NCI-H2029 treated with DMSO at 0.1 percent for 48 hours (cell line): ENCODE measurements at regions not wholly inside any gene's neighbourhood (a gene's known extent, or its start where the extent isn't known, plus 50 kb on each side); places are given as distances from the start of the nearest gene placed in this dataset.

ENCODE experiments used
- DNase-seq: peaks from one replicate; lab custom pipeline; 2025; lab: John Stamatoyannopoulos, UW

- no peak for DNase-seq
Observed at GRCh38 chr15:85941186-85941855, 138.3 kb upstream of the AGBL1 start.

GRCh38 chr15:85942632-85943031, 137.0 kb upstream of the AGBL1 start:
- DNase-seq, result no peak

- no peak for DNase-seq
Observed at GRCh38 chr15:85943151-85943550, 136.5 kb upstream of the AGBL1 start.

GRCh38 chr15:85943791-85944190, 135.9 kb upstream of the AGBL1 start:
- DNase-seq, result no peak

- DNase-seq, result no peak
Observed at GRCh38 chr15:85947021-85947420, 132.7 kb upstream of the AGBL1 start.

GRCh38 chr15:85947936-85948335, 131.7 kb upstream of the AGBL1 start:
- no peak for DNase-seq

GRCh38 chr15:85950101-85950500, 129.6 kb upstream of the AGBL1 start:
- no peak for DNase-seq

- DNase-seq, result no peak
Observed at GRCh38 chr15:85954586-85954985, 125.1 kb upstream of the AGBL1 start.

- no peak for DNase-seq
Observed at GRCh38 chr15:85955501-85956391, 123.9 kb upstream of the AGBL1 start.

GRCh38 chr15:85956532-85957275, 123.0 kb upstream of the AGBL1 start:
- no peak for DNase-seq

- no peak for DNase-seq
Observed at GRCh38 chr15:85959611-85960010, 120.1 kb upstream of the AGBL1 start.

GRCh38 chr15:85960381-85960780, 119.3 kb upstream of the AGBL1 start:
- DNase-seq, result no peak

GRCh38 chr15:85961821-85962220, 117.8 kb upstream of the AGBL1 start:
- no peak for DNase-seq

- no peak for DNase-seq
Observed at GRCh38 chr15:85963262-85963760, 116.4 kb upstream of the AGBL1 start.

- no peak for DNase-seq
Observed at GRCh38 chr15:85964471-85964870, 115.2 kb upstream of the AGBL1 start.

- DNase-seq, result no peak
Observed at GRCh38 chr15:85967553-85967952, 112.1 kb upstream of the AGBL1 start.

- DNase-seq, result no peak
Observed at GRCh38 chr15:85972805-85973540, 106.7 kb upstream of the AGBL1 start.

- DNase-seq, result no peak
Observed at GRCh38 chr15:85973584-85974347, 105.9 kb upstream of the AGBL1 start.

GRCh38 chr15:85974348-85974705, 105.3 kb upstream of the AGBL1 start:
- DNase-seq, result no peak

- DNase-seq, result no peak
Observed at GRCh38 chr15:85974742-85975141, 104.9 kb upstream of the AGBL1 start.

GRCh38 chr15:85976102-85976501, 103.6 kb upstream of the AGBL1 start:
- DNase-seq, result no peak
